Upper lobe of left lung (tissue), 6 donors: ENCODE measurements at regions not wholly inside any gene's neighbourhood (a gene's known extent, or its start where the extent isn't known, plus 50 kb on each side); places are given as distances from the start of the nearest gene placed in this dataset.
A peak's percentile ranks its signal among the peaks of the same experiment; 100 is the strongest.

Source experiments
- ATAC-seq, 2 donors: fragments of 200-7000 bp; cut with Tn5 transposase; one replicate each; pipeline ENCODE4 v1.9.1; 2022; ENCODE audit warnings: mild to moderate bottlenecking in 2 of 2, moderate library complexity in 2 of 2; ENCODE audit not compliant: low FRiP score in 2 of 2
- DNase-seq, 2 donors: peaks; one replicate each; pipeline ENCODE4 v3.0.0-alpha.2; 2019 to 2020
- H3K27ac ChIP-seq, 4 donors: fragments of 200-600 bp; sonication (generic); one replicate each; pipeline ENCODE4 v1.5.1; 2016 to 2019
- H3K27me3 ChIP-seq, 4 donors: fragments of 200-600 bp; sonication (generic); one replicate each; pipeline ENCODE4 v1.5.1; 2017 to 2019
- H3K36me3 ChIP-seq, 4 donors: fragments of 200-600 bp; sonication (generic); one replicate each; pipeline ENCODE4 v1.5.1; 2016 to 2019
- H3K4me1 ChIP-seq, 4 donors: fragments of 200-600 bp; sonication (generic); one replicate each; pipeline ENCODE4 v1.5.1; 2018 to 2019
- H3K4me3 ChIP-seq, 4 donors: fragments of 200-600 bp; sonication (generic); one replicate each; pipeline ENCODE4 v1.5.1; 2017 to 2019; ENCODE audit warnings: mild to moderate bottlenecking in 2 of 4, moderate library complexity in 1 of 4
- H3K9me3 ChIP-seq, 4 donors: fragments of 200-600 bp; sonication (generic); one replicate each; pipeline ENCODE4 v1.5.1; 2018 to 2019
- CTCF ChIP-seq, 6 experiments: fragments of 450-650 bp in 4 of 6; fragments of 200-600 bp in 2 of 6; sonication (generic) in 2 of 6; IDR thresholded peaks; one replicate each; pipeline ENCODE4 v1.5.1; 2016 to 2019; ENCODE audit warnings: antibody characterized with exemption in 6 of 6
- EP300 ChIP-seq, 4 donors: sonication (generic); formaldehyde crosslinking; IDR thresholded peaks; one replicate each; pipeline ENCODE4 v1.5.1; 2017; ENCODE audit warnings: antibody characterized with exemption in 4 of 4, control low read depth in 2 of 4
- POLR2A ChIP-seq, 4 donors: fragments of 450-650 bp; IDR thresholded peaks; one replicate each; pipeline ENCODE4 v1.5.1; 2016 to 2017; ENCODE audit warnings: antibody characterized with exemption in 4 of 4, mild to moderate bottlenecking in 2 of 4
- POLR2AphosphoS5 ChIP-seq, 2 donors: sonication (generic); formaldehyde crosslinking; IDR thresholded peaks; one replicate each; pipeline ENCODE4 v1.5.1; 2017; ENCODE audit warnings: antibody characterized with exemption in 2 of 2
- WGBS, 2 donors: methylation state at CpG; one replicate each; pipeline ENCODE4 v1.1.5; 2017 to 2018; 5-methylcytosine and 5-hydroxymethylcytosine counted together
- donor health status: DM: no; HTN: no; CAD: no; lungs with moderate emphysema.
- donor health status: DM: no; HTN: yes; CAD: no; lungs with severe emphysema.

- Histone ChIP-seq H3K4me3 (no peak overlapping the region), H3K4me1 (no peaks in the 10 kb centered on the region), H3K27me3 (no peaks in the 10 kb centered on the region), H3K9me3 (no peaks in the 10 kb centered on the region), H3K27ac (no peak overlapping the region), H3K36me3 (no peaks in the 10 kb centered on the region)
- DNase-seq = no peak
- WGBS, 2 donors = 88 to 89% methylated on average over 9 of the region's 9 CpGs
- no peak for ATAC-seq
- TF ChIP-seq POLR2A (IDR thresholded peaks at IDR 0.05) (no peak), POLR2AphosphoS5 (IDR thresholded peaks at IDR 0.05) (no peak), CTCF (IDR thresholded peaks at IDR 0.05) (no peak), EP300 (IDR thresholded peaks at IDR 0.05) (no peak)
Observed at GRCh38 chr22:47421846-47422245, 659.4 kb downstream of the TBC1D22A start.

GRCh38 chr22:47420211-47420610, 657.8 kb downstream of the TBC1D22A start:
- no peak for TF ChIP-seq CTCF (IDR thresholded peaks at IDR 0.05)
- no peak for TF ChIP-seq EP300 (IDR thresholded peaks at IDR 0.05)
- TF ChIP-seq POLR2AphosphoS5 (IDR thresholded peaks at IDR 0.05) = no peak
- TF ChIP-seq POLR2A (IDR thresholded peaks at IDR 0.05) = no peak
- H3K4me1 ChIP-seq = no peaks in the 10 kb centered on the region
- no peaks in the 10 kb centered on the region for H3K9me3 ChIP-seq
- 87 to 95% methylated on average over 3 of the region's 3 CpGs for WGBS, 2 donors
- H3K36me3 ChIP-seq = no peaks in the 10 kb centered on the region
- ATAC-seq = no peak
- no peak overlapping the region for H3K27ac ChIP-seq
- no peak overlapping the region for H3K4me3 ChIP-seq
- no peak for DNase-seq
- H3K27me3 ChIP-seq = no peaks in the 10 kb centered on the region

GRCh38 chr22:47419239-47419638, 656.8 kb downstream of the TBC1D22A start:
- no peaks in the 10 kb centered on the region for H3K9me3 ChIP-seq
- H3K27me3 ChIP-seq = no peaks in the 10 kb centered on the region
- DNase-seq (no peak), ATAC-seq (no peak)
- TF ChIP-seq POLR2AphosphoS5 (IDR thresholded peaks at IDR 0.05) (no peak), EP300 (IDR thresholded peaks at IDR 0.05) (no peak), CTCF (IDR thresholded peaks at IDR 0.05) (no peak), POLR2A (IDR thresholded peaks at IDR 0.05) (no peak)
- H3K4me3 ChIP-seq = no peak overlapping the region
- no peaks in the 10 kb centered on the region for H3K4me1 ChIP-seq
- WGBS, 2 donors = 83 to 85% methylated on average over 3 to 4 of the region's 4 CpGs
- no peaks in the 10 kb centered on the region for H3K36me3 ChIP-seq
- no peak overlapping the region for H3K27ac ChIP-seq

GRCh38 chr22:47417699-47418098, 655.2 kb downstream of the TBC1D22A start:
- ATAC-seq (peak in 1 of 2 donors; percentile 62), DNase-seq (no peak)
- TF ChIP-seq POLR2AphosphoS5 (IDR thresholded peaks at IDR 0.05) (no peak), POLR2A (IDR thresholded peaks at IDR 0.05) (no peak), EP300 (IDR thresholded peaks at IDR 0.05) (no peak), CTCF (IDR thresholded peaks at IDR 0.05) (no peak)
- 72 to 85% methylated on average over 2 of the region's 2 CpGs for WGBS, 2 donors
- Histone ChIP-seq H3K27me3 (no peaks in the 10 kb centered on the region), H3K36me3 (no peaks in the 10 kb centered on the region), H3K9me3 (no peaks in the 10 kb centered on the region), H3K4me1 (no peaks in the 10 kb centered on the region), H3K4me3 (no peak overlapping the region), H3K27ac (no peak overlapping the region)

- WGBS, 2 donors = 82 to 87% methylated on average over 8 of the region's 8 CpGs
- ATAC-seq (no peak), DNase-seq (no peak)
- Histone ChIP-seq H3K4me3 (no peak overlapping the region), H3K27ac (no peak overlapping the region), H3K4me1 (no peaks in the 10 kb centered on the region), H3K27me3 (no peaks in the 10 kb centered on the region), H3K36me3 (no peaks in the 10 kb centered on the region), H3K9me3 (no peaks in the 10 kb centered on the region)
- no peak for TF ChIP-seq POLR2A (IDR thresholded peaks at IDR 0.05)
- no peak for TF ChIP-seq POLR2AphosphoS5 (IDR thresholded peaks at IDR 0.05)
- TF ChIP-seq EP300 (IDR thresholded peaks at IDR 0.05) = no peak
- no peak for TF ChIP-seq CTCF (IDR thresholded peaks at IDR 0.05)
Observed at GRCh38 chr22:47411006-47411405, 648.6 kb downstream of the TBC1D22A start.
